Stimulated activated CD4-positive, alpha-beta T cell treated with anti-CD3 and anti-CD28 coated beads, Interleukin-2, amount 100 ng/mL, for 24 hours (primary cell): ENCODE measurements at regions not wholly inside any gene's neighbourhood (a gene's known extent, or its start where the extent isn't known, plus 50 kb on each side); places are given as distances from the start of the nearest gene placed in this dataset.

ENCODE experiments used
- DNase-seq, 2 donors: peaks; one replicate each; pipeline ENCODE4 v3.0.0-alpha.2; 2020

GRCh38 chr5:88938488-88938887, 55.5 kb upstream of the MEF2C start:
- no peak for DNase-seq

GRCh38 chr5:88937406-88937805, 54.4 kb upstream of the MEF2C start:
- DNase-seq, result no peak

- DNase-seq, result no peak
These were observed 51.5 kb upstream of the MEF2C start for GRCh38 chr5:88934439-88934838.
